ENCODE measurements at regions not wholly inside any gene's neighbourhood (a gene's known extent, or its start where the extent isn't known, plus 50 kb on each side); places are given as distances from the start of the nearest gene placed in this dataset.

GRCh38 chr1:29518183-29518835 is 282.0 kb downstream of the PTPRU start:
- in situ Hi-C loops (cut with HindIII; ENCODE audit: extremely low pct_ligation_motif_present, low pct_unique_long_range_greater_than_20kb): no loop called here
- CTCF ChIA-PET (ENCODE audit: low intra/inter-chr PET ratio, low total read pairs): no interaction called here
- DNase-seq (ENCODE audit: low spot score): no peak

GRCh38 chr1:29517251-29518086 is 281.1 kb downstream of the PTPRU start:
- H4K20me1 ChIP-seq (ENCODE audit: insufficient read depth, low read length): no peaks in the 10 kb centered on the region
- no peaks in the 10 kb centered on the region for H3K9me3 ChIP-seq (ENCODE audit: low read length)
- H3K27me3 ChIP-seq (ENCODE audit: control insufficient read depth in 1 of 2, insufficient read depth in 2 of 2, low read length in 2 of 2): peaks cover 2% of the 10 kb centered on the region in 2 experiments; a peak in 2 of 5 replicates
- FAIRE-seq (no peak), ATAC-seq (no peak), DNase-seq (ENCODE audit: low spot score) (no peak)
- H3K79me2 ChIP-seq (ENCODE audit: insufficient read depth, low read length): no peaks in the 10 kb centered on the region
- ChIA-PET POLR2A (no interaction called here), CTCF (ENCODE audit: low intra/inter-chr PET ratio, low total read pairs) (no interaction called here)
- no peaks in the 10 kb centered on the region for H3K4me1 ChIP-seq (ENCODE audit: insufficient read depth, low read length)
- 23% methylated on average over 8 of the region's 8 CpGs for WGBS (ENCODE audit: low lambda C conversion rate)
- in situ Hi-C loops (cut with HindIII; ENCODE audit: extremely low pct_ligation_motif_present, low pct_unique_long_range_greater_than_20kb): no loop called here
- no peak overlapping the region for H3K4me3 ChIP-seq (replicated peaks in 1 of 3; ENCODE audit: insufficient read depth in 1 of 3, low read depth in 2 of 3, low read length in 3 of 3)
- no peak overlapping the region for H3K9ac ChIP-seq (ENCODE audit: insufficient read depth, low read depth, low read length)
- no peaks in the 10 kb centered on the region for H3K36me3 ChIP-seq (replicated peaks in 1 of 2; ENCODE audit: control insufficient read depth in 1 of 2, insufficient read depth in 2 of 2, low read length in 2 of 2)
- no TSS peak for BruUV-seq (replicated peaks)
- intact Hi-C loops (cut with micrococcal nuclease; ENCODE audit: unreplicated experiment): no loop called here
- H3K4me2 ChIP-seq (ENCODE audit: low read depth, low read length): no peak overlapping the region
- H2AFZ ChIP-seq (ENCODE audit: low read length): no peak overlapping the region
- TF ChIP-seq ZNF572 (CRISPR knock-in tag; IDR thresholded peaks at IDR 0.05): no peak
- TF ChIP-seq TIGD3 (CRISPR knock-in tag; IDR thresholded peaks at IDR 0.05; ENCODE audit: borderline replicate concordance): no peak
- TF ChIP-seq ZNF431 (CRISPR knock-in tag; IDR thresholded peaks at IDR 0.05; ENCODE audit: borderline replicate concordance, low read depth): no peak
- TF ChIP-seq ZNF3 (CRISPR knock-in tag; IDR thresholded peaks at IDR 0.05): no peak
- no peak for TF ChIP-seq NR2F6 (IDR thresholded peaks at IDR 0.05)
- TF ChIP-seq NR2F6 (CRISPR knock-in tag; IDR thresholded peaks at IDR 0.05): no peak
- no peak for TF ChIP-seq YY1 (IDR thresholded peaks at IDR 0.05; ENCODE audit: insufficient read depth, insufficient replicate concordance, low read depth, low read length)
- no peak for TF ChIP-seq TBX3 (IDR thresholded peaks at IDR 0.05; ENCODE audit: borderline replicate concordance)
- no peak for TF ChIP-seq ZNF607 (CRISPR knock-in tag; IDR thresholded peaks at IDR 0.05; ENCODE audit: borderline replicate concordance)
- no peak for TF ChIP-seq ZNF7 (CRISPR knock-in tag; IDR thresholded peaks at IDR 0.05)
- TF ChIP-seq EP300 (IDR thresholded peaks at IDR 0.05; ENCODE audit: low read depth in 2 of 2, low read length in 2 of 2): no peak
- TF ChIP-seq EP300 (CRISPR knock-in tag; IDR thresholded peaks at IDR 0.05; ENCODE audit: borderline replicate concordance): no peak
- H3K27ac ChIP-seq (ENCODE audit: extremely low read length, insufficient read depth, low read length): no peak overlapping the region

More at GRCh38 chr1:29518183-29518835, 282.0 kb downstream of the PTPRU start:
- H2AFZ ChIP-seq (ENCODE audit: low read length): no peak overlapping the region
- peaks cover 2% of the 10 kb centered on the region in 2 experiments; a peak in 2 of 5 replicates for H3K27me3 ChIP-seq (ENCODE audit: control insufficient read depth in 1 of 2, insufficient read depth in 2 of 2, low read length in 2 of 2)
- H3K4me3 ChIP-seq (replicated peaks in 1 of 3; ENCODE audit: insufficient read depth in 1 of 3, low read depth in 2 of 3, low read length in 3 of 3): no peak overlapping the region
- H3K9ac ChIP-seq (ENCODE audit: insufficient read depth, low read depth, low read length): no peak overlapping the region
- TF ChIP-seq ZNF20 (CRISPR knock-in tag; IDR thresholded peaks at IDR 0.05): no peak
- no peak for TF ChIP-seq PCBP2 (optimal IDR thresholded peaks at IDR 0.05; ENCODE audit: low read depth, low read length, poor library complexity, severe bottlenecking)
- no peak for TF ChIP-seq ZNF484 (CRISPR knock-in tag; IDR thresholded peaks at IDR 0.05; ENCODE audit: borderline replicate concordance, low read depth)
- no peak for TF ChIP-seq ZFP90 (CRISPR knock-in tag; IDR thresholded peaks at IDR 0.05; ENCODE audit: borderline replicate concordance)
- no peak for TF ChIP-seq ZFX (CRISPR knock-in tag; IDR thresholded peaks at IDR 0.05; ENCODE audit: low read depth)
- TF ChIP-seq ZBTB8A (CRISPR knock-in tag; IDR thresholded peaks at IDR 0.05; ENCODE audit: borderline replicate concordance, low read depth): no peak
- POLR2A ChIA-PET: no interaction called here
- no peak overlapping the region for H3K4me2 ChIP-seq (ENCODE audit: low read depth, low read length)
- no peaks in the 10 kb centered on the region for H3K79me2 ChIP-seq (ENCODE audit: insufficient read depth, low read length)
- H3K9me3 ChIP-seq (ENCODE audit: low read length): no peaks in the 10 kb centered on the region
- no peaks in the 10 kb centered on the region for H3K4me1 ChIP-seq (ENCODE audit: insufficient read depth, low read length)
- H3K36me3 ChIP-seq (replicated peaks in 1 of 2; ENCODE audit: control insufficient read depth in 1 of 2, insufficient read depth in 2 of 2, low read length in 2 of 2): no peaks in the 10 kb centered on the region
- no TSS peak for BruUV-seq (replicated peaks)
- intact Hi-C loops (cut with micrococcal nuclease; ENCODE audit: unreplicated experiment): no loop called here
- no peak overlapping the region for H3K27ac ChIP-seq (ENCODE audit: extremely low read length, insufficient read depth, low read length)
- H4K20me1 ChIP-seq (ENCODE audit: insufficient read depth, low read length): no peaks in the 10 kb centered on the region
- ATAC-seq: no peak
- WGBS (ENCODE audit: low lambda C conversion rate): 7% methylated on average over 6 of the region's 6 CpGs
- FAIRE-seq: no peak
